ENCODE measurements at regions not wholly inside any gene's neighbourhood (a gene's known extent, or its start where the extent isn't known, plus 50 kb on each side); places are given as distances from the start of the nearest gene placed in this dataset.

DNA sequence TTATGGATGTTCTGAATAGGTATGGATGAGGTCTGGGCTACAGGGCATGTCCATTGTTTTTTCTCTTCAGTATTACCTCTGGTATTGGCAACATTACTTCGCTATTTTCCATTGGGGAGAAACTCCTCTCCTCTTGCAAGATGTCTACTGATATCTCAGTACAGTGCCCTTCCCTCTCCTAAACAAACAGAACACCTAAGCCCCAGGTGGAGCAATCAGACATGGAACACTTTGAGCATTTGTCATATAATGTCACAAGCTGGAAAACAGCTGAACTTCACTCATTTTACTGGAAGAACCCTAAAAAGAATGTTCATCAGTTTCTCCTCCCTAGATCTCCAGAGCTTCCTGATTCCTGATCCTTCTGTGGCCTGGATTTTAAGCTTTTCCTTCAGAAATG, 339.8 kb downstream of the FRK start:
- DNase-seq = no peak

DNA sequence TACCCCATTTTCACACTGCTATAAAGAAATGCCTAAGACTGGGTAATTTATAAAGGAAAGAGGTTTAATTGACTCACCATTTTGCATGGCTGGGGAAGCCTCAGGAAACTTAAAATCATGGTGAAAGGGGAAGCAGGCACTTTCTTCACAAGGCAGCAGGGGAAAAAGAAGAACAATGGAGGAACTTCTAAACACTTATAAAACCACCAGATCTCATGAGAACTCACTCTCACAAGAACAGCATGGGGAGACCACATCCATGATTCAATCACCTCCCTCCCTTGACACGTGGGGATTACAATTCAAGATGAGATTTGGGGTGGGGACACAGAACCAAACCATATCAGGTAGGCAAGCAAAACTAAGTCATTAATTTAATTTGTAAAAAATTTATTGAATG, 343.2 kb downstream of the FRK start:
- DNase-seq = no peak

GRCh38 chr6:115717062-115717461, 343.6 kb downstream of the FRK start:
- no peak for DNase-seq

- DNase-seq = peak in 4 of 56 donors; percentile 4 to 32 (median 17)
Measured at GRCh38 chr6:115712291-115712961, 348.3 kb downstream of the FRK start.

DNA sequence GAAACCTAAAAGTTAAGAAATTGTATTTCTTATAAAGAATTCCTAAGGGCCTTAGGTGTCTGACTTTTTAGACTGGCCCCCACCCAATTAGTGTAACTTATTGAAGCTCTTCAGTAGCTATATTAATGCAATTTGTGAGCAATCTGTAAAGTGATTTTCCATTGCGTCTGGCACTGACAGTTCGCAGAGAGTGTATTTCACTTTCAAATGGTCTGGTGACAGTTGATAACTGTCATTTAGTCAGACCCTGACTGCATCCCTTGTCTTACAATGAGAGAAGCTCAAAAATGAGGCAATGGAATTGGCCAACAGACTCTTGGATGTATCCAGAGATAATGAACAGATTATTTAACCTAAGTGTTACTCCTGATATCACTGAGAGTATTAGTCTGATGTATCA, 351.8 kb downstream of the FRK start:
- DNase-seq = no peak

- DNase-seq = peak in 3 of 56 donors; percentile 2 to 4 (median 4)
Measured at GRCh38 chr6:115706981-115707380, 353.7 kb downstream of the FRK start.

DNA sequence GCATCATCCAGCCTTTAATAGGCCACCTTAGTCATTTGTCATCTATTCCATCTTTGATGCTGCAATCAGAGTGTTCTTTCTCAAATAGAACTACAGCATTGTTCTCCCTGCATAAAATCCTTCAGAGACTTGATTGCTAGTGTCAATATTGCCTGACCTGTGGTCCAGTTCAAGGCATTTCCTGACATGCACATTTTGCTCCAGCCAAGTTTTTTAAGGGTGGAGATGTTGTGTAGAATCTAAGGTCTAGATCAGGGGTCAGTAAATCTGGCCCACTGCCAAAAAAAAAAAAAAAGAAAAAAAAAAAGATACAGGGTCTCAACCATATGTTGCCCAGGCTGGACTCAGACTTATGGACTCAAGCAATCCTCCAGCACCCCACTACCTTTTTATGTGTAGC, 354.4 kb downstream of the FRK start:
- DNase-seq = no peak

DNA sequence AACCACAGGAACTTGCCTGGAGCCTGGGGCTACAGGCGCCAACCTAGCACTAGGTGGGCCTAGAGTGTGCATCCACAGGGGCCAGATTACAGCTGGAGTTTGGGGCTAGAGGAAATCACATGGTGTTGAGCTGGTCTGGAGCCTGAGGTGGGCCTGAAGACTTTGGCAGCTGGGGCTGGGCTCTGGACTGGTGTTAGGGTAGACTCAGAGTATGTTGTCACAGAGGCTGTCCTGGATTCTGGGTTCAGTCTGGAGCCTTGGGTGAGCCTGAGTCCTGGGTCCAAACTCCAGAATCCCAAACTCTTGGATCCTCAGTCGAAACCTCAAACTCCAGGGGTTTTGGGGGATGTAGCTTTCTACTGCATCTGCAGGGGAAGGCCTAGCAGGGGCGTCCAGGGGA, 356.7 kb downstream of the FRK start:
- no peak for DNase-seq

DNA sequence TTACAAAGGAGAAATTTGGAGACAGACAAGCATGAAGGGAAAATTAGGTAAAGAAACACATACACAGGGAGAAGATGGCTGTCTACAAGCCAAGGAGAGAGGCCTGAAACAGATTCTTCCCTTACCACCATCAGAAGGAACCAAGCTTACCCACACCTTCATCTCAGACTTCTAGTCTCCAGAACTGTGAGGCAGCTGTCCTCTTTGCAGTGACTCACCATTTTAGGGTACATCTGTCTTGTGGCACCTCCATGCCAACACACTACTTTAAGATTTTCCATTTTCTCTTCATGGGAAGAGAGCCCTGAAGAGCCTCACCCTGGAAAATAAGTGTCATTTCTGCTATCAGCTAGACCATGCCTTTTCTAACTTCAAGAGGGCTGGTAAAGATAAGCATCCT, 369.3 kb downstream of the FRK start:
- no peak for DNase-seq

- no peak for DNase-seq
Measured at GRCh38 chr6:115690854-115691253, 369.8 kb downstream of the FRK start.

DNA sequence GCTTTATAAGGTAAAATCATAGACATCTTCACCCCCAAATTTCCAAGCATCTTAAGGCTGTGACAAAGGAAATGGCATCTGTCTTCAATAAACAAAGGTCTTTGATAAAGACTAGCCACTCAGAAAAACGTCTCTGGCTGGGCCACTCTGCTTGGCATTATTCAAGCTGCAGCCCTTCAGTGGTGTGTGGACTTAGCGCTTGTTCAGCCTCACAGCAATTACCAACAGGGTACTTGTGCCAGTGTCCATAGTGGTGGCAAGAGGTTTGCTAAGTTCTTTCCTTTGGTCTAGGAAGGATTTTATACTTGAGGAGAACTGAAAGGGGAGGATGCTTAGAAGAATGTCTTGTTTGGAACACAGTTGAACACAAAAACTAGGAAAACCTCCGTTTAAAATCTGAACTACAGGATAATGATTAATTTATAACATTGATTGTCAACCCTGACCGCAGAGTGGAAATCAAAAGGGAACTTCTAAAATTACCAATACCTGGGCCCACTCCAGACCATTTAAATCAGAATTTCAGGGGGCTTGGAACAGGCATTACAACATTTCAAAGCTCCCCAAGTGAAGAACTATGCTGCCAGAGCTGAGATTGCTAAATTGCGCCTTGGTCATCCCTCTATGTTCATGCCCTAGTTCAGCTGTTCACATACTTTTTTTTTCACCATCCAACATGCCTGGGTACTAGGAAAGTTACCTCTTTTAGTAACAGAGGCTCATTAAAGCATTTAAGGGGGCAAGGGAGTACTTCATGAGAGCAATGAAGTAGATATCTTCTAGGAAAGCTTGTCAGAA, 378.5 kb downstream of the FRK start:
- DNase-seq = no peak

- no peak for DNase-seq
Measured at GRCh38 chr6:115680621-115681020, 380.1 kb downstream of the FRK start.

DNA sequence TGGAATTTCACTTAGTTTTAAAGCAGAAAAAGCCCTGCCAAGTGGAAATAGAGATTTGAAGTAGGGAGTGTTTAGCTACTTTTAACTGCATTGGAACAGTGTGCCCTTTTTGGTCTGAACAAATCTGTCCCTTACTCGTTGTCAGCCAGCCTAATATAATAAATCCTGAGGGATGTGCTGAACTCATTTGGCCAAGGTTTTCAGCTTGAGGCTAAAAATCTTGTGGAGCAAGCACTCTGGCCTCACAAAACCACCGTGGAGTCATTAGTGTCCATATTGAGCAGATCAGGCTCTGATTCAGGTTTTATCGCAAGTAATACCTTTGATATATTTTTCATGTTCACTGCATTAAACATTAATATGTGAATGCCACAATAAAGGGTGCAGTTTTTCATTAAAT, 383.5 kb downstream of the FRK start:
- DNase-seq = no peak

- no peak for DNase-seq
Measured at GRCh38 chr6:115675443-115675842, 385.2 kb downstream of the FRK start.

- no peak for DNase-seq
Measured at GRCh38 chr6:115668781-115669180, 391.9 kb downstream of the FRK start.

GRCh38 chr6:115668211-115668610, 392.5 kb downstream of the FRK start:
- no peak for DNase-seq

- no peak for DNase-seq
Measured at GRCh38 chr6:115667478-115668026, 393.1 kb downstream of the FRK start.

DNA sequence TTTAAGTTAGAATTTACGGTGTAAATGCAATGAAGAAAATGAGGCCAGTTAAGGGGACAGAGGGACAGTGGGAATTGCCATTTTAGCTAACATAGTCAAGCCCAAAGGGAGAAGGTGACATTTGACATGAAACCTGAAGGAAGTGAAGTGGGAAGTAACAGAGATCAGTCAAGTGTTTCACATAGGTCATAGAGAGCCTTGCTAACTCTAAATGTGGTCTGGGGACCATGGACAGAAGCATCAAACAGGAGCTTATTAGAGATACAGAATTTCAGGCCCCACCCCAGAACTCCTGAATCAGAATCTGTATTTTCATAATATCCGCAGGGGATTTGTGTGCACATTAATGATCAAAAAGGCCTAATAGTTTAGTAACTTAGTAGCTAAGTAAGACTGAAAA, 393.7 kb downstream of the FRK start:
- no peak for DNase-seq

- DNase-seq = no peak
Measured at GRCh38 chr6:115665310-115665709, 395.4 kb downstream of the FRK start.

GRCh38 chr6:115663681-115664080, 397.0 kb downstream of the FRK start:
- DNase-seq = no peak

- no peak for DNase-seq
Measured at GRCh38 chr6:115643762-115644161, 416.9 kb downstream of the FRK start.

- DNase-seq = no peak
Measured at GRCh38 chr6:115634887-115635286, 425.8 kb downstream of the FRK start.

DNA sequence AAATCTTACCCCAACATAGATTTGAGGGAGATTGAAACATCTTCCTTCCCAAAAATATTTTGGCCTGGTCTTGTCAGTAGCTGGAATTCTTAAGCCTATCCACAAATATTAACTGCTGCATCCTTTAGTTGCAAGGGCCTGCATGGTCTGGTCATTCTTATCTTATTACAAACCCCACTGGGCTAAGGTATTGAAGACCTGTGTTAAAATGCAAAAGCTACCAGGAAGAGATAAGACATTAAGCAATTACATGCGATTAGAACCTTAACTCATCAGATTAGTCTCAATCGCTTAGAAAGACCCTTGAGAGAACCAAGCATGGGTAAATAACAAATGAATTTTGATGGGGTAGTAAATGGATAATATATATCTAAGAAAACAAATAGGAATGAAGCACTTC, 426.6 kb downstream of the FRK start:
- DNase-seq = no peak
